Cardiac muscle cell (in vitro differentiated cells and primary cell): ENCODE measurements at regions not wholly inside any gene's neighbourhood (a gene's known extent, or its start where the extent isn't known, plus 50 kb on each side); places are given as distances from the start of the nearest gene placed in this dataset.

Experiments used
- DNase-seq, 2 donors: peaks; one replicate each; pipeline versions ENCODE4 v3.0.0 to v3.0.0-alpha.2; 2010 to 2017; ENCODE audit warnings: low read depth in 1 of 2, low spot score in 1 of 2
- H3K27ac ChIP-seq: fragments of 200-600 bp; sonication (generic); 2 replicates; pipeline ENCODE4 v1.5.1; 2016
- H3K27me3 ChIP-seq: fragments of 200-600 bp; sonication (generic); 2 replicates; pipeline ENCODE4 v1.6.0; 2016; ENCODE audit warnings: control low read depth
- H3K36me3 ChIP-seq: fragments of 200-600 bp; sonication (generic); 2 replicates; pipeline ENCODE4 v1.5.1; 2016; ENCODE audit warnings: control low read depth
- H3K4me1 ChIP-seq: fragments of 200-600 bp; sonication (generic); 2 replicates; pipeline ENCODE4 v1.8.1; 2017; ENCODE audit warnings: low read depth, mild to moderate bottlenecking, mixed run types
- H3K4me3 ChIP-seq: fragments of 200-600 bp; sonication (generic); 2 replicates; pipeline ENCODE4 v1.5.1; 2016; ENCODE audit warnings: mild to moderate bottlenecking
- H3K9me3 ChIP-seq: fragments of 200-600 bp; sonication (generic); 2 replicates; pipeline ENCODE4 v1.5.1; 2017; ENCODE audit warnings: low read depth, mild to moderate bottlenecking, control low read depth
- CTCF ChIP-seq: IDR thresholded peaks from 2 replicates; pipeline ENCODE4 v1.5.1; 2012; ENCODE audit warnings: low read depth, mild to moderate bottlenecking, low read length

GRCh38 chr3:174791161-174791560, 68.0 kb upstream of the NAALADL2 start:
- no peak for TF ChIP-seq CTCF
- no peak for DNase-seq
- Histone ChIP-seq H3K27ac (no peak overlapping the region), H3K4me1 (no peaks in the 10 kb centered on the region), H3K4me3 (no peak overlapping the region), H3K9me3 (no peaks in the 10 kb centered on the region), H3K36me3 (no peaks in the 10 kb centered on the region), H3K27me3 (no peaks in the 10 kb centered on the region)

- H3K27ac ChIP-seq: no peak overlapping the region
- TF ChIP-seq CTCF: no peak
- no peak for DNase-seq
- H3K9me3 ChIP-seq: no peaks in the 10 kb centered on the region
- no peaks in the 10 kb centered on the region for H3K27me3 ChIP-seq
- H3K4me1 ChIP-seq: no peaks in the 10 kb centered on the region
- H3K4me3 ChIP-seq: no peak overlapping the region
- H3K36me3 ChIP-seq: no peaks in the 10 kb centered on the region
Observed at GRCh38 chr3:174792864-174793263, 66.3 kb upstream of the NAALADL2 start.
